ENCODE measurements at regions not wholly inside any gene's neighbourhood (a gene's known extent, or its start where the extent isn't known, plus 50 kb on each side); places are given as distances from the start of the nearest gene placed in this dataset.
"Not testable (repeated sequence)": the region's sequence is repeated elsewhere in the genome, so short reads cannot be mapped to it uniquely, and the experiment has no call there.

DNA sequence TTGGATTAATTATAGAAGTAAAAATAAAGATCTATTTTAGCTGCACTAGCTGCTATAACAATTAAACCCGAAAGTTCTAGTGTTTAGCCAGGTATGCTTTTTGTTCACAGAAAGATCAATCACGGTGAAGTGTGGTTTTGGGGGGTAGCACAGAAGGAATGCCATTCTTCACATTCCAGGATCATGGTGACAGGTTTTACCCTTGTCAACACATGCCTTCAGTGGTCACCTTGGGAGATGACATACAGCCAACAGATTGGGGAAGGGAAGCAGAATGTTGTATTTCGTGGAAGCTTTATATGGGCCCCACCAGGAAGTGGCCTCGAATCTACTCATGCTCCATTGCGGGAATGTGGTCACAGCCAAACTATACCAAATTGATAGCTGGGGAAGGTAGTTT, 753.6 kb downstream of the RAPGEF2 start:
- H3K4me3 ChIP-seq (ENCODE audit: low read depth, low read length), result no peak overlapping the region
- TF ChIP-seq, protein P1, sequence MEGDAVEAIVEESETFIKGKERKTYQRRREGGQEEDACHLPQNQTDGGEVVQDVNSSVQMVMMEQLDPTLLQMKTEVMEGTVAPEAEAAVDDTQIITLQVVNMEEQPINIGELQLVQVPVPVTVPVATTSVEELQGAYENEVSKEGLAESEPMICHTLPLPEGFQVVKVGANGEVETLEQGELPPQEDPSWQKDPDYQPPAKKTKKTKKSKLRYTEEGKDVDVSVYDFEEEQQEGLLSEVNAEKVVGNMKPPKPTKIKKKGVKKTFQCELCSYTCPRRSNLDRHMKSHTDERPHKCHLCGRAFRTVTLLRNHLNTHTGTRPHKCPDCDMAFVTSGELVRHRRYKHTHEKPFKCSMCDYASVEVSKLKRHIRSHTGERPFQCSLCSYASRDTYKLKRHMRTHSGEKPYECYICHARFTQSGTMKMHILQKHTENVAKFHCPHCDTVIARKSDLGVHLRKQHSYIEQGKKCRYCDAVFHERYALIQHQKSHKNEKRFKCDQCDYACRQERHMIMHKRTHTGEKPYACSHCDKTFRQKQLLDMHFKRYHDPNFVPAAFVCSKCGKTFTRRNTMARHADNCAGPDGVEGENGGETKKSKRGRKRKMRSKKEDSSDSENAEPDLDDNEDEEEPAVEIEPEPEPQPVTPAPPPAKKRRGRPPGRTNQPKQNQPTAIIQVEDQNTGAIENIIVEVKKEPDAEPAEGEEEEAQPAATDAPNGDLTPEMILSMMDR (IDR thresholded peaks at IDR 0.05; ENCODE audit: low read depth, low read length), result no peak

DNA sequence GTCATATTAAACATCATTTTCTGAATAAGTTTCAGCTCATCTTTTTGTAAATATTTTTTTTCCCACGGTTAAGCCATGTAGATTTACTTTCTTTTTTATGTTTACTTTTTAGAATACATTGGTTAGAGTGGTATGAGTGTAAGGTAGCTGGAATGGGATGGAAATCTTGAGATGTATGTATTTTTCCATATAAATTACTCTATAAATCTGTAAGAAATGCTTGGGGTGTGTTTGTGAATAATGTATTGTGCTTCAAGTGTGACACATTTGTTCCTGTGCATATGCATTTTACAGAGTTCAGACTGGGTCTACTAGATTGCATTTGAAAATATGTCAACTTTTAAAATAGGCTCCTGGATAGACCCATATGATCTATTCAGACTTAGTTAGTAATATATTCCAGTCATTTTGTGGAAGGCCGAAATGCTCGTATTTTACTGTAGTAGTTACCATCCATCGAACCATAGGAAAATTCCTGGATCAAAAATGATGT, 756.8 kb downstream of the RAPGEF2 start:
- TF ChIP-seq, protein P1 (IDR thresholded peaks at IDR 0.05; ENCODE audit: low read depth, low read length), result no peak
- H3K4me3 ChIP-seq (ENCODE audit: low read depth, low read length), result no peak overlapping the region

DNA sequence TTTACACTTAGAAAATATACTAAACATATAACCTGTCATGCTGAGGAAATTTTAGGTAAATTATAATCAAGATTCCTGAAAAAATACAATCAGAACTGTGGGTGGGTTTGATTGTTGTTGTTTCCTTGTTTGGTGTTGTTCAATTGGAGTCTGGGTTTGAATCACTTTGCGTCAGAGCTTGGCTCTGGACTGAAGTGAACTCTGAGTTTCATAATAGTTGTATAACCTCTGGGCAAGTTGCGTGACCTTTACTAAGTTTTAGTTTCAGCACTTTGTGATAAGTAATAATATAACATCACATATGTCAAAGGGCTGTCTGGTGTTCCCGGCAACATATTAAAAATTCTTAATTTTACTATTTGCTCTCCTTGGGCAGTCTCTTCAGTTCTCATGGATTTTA, 758.1 kb downstream of the RAPGEF2 start:
- TF ChIP-seq, protein P1 (IDR thresholded peaks at IDR 0.05; ENCODE audit: low read depth, low read length), result no peak
- no peak overlapping the region for H3K4me3 ChIP-seq (ENCODE audit: low read depth, low read length)

DNA sequence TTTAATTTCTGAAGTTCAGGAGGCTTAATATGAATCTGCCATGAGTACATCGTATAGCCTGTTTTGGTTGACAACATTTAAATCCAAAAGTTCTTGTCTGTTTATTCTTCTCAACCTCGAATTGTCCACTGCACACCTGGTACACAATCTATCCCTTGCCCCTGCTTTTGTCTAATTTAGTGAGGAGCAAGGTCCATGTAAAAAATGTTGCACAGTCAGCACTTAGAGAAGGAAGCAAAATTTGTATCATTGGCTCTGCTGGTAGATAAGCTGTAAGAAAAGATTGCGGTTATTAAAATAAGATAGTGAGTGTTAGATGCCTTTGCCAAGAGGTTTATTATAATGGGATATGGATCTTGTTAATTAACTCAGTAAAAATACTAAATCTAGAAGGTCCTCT, 761.5 kb downstream of the RAPGEF2 start:
- TF ChIP-seq, protein P1 (IDR thresholded peaks at IDR 0.05; ENCODE audit: low read depth, low read length), result no peak
- no peak overlapping the region for H3K4me3 ChIP-seq (ENCODE audit: low read depth, low read length)

DNA sequence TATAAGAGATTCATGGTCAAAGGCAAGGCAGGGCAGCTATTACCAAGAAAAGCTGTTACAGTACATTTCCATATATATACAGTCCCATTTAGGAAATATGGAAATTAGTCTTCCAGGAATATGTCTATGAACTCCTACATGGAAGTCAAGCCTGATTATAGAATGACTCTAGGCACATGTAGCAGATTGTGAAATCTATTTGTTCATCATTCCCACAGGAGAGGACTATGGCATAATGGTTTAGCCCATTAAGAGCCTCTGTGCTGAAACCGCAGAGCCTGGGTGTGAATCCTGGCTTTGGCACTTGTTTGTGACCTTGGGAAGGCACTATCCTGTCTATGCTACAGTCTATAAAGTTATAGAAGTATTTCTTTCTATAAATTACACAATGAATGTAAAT, 764.8 kb downstream of the RAPGEF2 start:
- H3K4me3 ChIP-seq (ENCODE audit: low read depth, low read length), result no peak overlapping the region
- TF ChIP-seq, protein P1 (IDR thresholded peaks at IDR 0.05; ENCODE audit: low read depth, low read length), result no peak

DNA sequence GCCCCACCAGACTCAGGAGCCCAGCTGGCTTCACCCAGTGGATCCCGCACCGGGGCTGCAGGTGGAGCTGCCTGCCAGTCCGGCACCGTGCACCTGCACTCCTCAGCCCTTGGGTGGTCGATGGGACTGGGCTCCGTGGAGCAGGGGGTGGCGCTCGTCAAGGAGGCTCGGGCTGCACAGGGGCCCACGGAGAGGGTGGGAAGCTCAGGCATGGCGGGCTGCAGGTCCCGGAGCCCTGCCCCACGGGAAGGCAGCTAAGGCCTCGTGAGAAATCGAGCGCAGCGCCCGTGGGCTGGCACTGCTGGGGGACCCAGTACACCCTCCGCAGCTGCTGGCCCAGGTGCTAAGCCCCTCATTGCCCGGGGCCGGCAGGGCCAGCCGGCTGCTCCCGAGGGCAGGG, 766.1 kb downstream of the RAPGEF2 start:
- not testable (repeated sequence) for H3K4me3 ChIP-seq (ENCODE audit: low read depth, low read length)

DNA sequence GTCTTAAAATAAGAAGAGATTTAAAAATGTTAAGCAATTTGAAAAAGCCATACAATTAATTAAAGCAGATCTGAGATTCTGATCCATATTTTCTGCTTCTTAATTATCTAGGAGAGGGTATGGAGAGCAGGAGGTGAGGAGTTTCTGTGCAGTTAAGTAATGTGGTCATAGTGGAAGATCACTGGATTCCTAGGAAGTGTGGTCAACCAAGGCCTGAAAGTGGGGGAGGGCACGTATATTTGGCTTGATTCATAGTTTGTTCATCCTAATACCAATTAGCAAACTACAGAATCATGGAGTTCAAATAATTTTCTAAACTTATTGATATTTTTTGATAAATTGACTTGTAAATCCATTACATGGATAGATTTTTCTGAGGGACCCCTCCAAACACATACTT, 768.3 kb downstream of the RAPGEF2 start:
- no peak overlapping the region for H3K4me3 ChIP-seq (ENCODE audit: low read depth, low read length)
- TF ChIP-seq, protein P1 (IDR thresholded peaks at IDR 0.05; ENCODE audit: low read depth, low read length), result no peak

DNA sequence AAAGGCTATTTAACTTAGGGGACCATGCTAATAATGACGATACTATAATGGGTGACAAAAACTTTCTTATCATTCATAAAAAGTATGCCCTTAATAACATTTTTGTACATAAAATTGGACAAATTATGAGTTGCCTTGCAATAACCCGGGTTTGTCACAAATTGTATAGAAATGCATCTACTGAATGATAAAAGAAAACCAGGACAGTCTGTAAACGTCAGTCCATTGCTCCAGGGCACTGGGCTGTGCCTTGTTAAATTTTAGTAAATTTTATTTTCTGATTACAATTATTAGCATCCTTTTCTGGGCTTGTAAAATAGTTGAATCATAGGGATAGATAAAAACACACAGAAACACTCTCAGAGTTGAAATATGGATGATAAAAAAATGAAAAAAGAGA, 778.3 kb downstream of the RAPGEF2 start:
- H3K4me3 ChIP-seq (ENCODE audit: low read depth, low read length), result no peak overlapping the region
- TF ChIP-seq, protein P1 (IDR thresholded peaks at IDR 0.05; ENCODE audit: low read depth, low read length), result no peak
